GM21528 (cell line): ENCODE measurements at regions not wholly inside any gene's neighbourhood (a gene's known extent, or its start where the extent isn't known, plus 50 kb on each side); places are given as distances from the start of the nearest gene placed in this dataset.
"Not testable (repeated sequence)": the region's sequence is repeated elsewhere in the genome, so short reads cannot be mapped to it uniquely, and the experiment has no call there.

Experiments
- ATAC-seq: cut with Tn5 transposase; IDR thresholded peaks from one replicate; pipeline ENCODE4 v1.9.1; 2021; ENCODE audit warnings: mild to moderate bottlenecking, moderate library complexity; ENCODE audit not compliant: unreplicated experiment, low FRiP score

DNA sequence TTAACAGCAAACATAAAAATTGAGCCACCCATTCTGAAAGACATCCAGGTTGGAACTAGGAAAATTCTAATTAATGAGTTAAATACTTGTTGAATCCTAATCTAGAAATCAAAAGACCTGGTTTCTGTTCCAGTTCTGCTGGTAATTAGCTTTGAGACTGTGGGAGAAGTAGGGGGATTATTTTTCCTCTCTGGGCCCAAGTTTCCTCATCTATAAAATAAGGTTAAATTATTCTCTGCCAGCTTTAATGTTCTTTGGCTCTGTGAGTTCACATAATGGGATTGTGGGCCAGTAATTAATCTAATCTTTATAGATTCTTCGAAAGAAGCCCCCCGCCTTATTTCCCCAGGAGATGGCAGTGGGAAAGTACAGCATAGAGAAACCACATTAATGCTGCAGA lies 104.6 kb downstream of the ENC1 start:
- no peak for ATAC-seq

DNA sequence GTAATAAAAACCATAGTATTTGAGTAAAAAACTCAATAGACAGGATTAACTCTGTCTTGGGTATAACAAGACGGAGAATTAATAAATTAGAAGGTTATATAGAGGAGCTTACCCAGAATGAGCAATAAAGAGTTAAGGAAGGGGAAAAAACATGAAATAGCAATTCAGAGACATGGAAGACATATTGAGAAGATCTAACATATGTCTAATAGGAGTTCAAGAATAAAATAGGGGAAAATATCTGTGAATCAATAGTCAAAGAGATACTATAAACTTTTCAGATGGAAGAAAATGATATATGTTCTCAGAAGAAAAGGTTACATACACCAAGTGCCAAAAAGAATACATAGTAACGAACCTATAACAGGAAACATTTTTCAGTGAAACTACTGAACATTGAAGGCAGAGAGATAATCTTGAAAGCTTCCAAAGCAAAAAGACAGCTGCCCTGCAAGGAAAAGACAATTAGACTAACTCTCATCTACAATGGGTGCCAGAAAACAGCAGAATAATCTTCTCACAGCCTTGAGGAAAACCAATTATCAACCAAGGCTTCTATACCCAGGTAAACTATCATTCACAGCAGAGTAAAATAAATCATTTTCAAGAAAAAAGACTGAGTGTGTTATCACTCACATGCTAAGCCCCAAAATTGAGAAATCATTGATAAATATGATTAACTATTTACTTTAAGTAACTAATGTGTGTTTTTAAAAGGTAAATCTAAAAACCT lies 106.0 kb downstream of the ENC1 start:
- ATAC-seq: no peak

DNA sequence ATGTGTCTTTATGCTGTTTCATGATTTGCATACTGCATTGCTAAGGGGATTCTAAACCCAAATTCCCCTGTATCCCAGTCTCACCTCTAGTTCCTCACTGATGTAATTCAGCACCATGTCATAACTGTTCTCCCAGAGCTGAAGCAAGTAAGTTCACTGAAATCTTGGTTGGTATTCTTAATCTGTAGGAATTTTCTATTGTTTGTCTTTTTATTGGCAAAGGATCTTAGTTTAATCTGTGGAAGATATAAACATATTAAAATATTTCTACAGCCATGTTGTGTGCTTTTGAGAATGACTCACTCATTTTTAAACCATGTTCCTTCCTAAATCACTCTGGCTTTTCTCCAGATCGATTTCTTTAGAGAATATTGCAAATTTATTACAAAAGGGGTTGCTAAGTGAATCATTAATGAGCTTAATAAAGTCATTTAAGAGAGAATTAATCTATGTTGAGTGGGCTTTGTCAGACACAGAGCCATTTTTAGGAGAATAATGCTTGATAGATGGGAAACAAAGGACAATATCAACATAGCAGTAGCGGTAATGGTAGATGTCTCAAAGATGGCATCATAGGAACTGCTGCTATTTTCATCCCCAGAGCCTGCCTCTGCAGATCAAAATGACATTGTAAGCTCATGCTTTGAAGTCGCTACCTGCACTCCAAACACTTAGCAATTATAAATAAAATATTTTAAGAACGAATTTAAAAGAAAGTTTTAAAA lies 110.0 kb downstream of the ENC1 start:
- ATAC-seq: no peak

DNA sequence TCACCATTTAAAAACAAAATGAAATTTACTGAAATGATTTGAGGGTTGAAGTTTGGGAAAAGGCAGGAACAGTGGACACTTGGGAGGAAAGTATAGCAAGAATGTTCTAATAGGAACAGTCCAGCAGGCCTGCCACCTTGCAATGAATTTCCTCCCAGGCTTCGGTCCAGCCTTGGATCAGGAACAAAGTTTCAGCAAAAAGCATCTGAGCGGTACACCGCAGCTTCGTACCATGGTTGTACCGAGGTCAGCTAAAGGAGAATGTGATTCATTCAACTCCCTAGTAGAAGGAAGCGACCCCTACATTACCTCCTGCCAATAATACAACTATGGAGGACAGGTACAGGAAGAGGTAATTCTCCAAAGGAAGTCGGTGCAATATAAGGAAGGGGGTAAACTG lies 111.4 kb downstream of the ENC1 start:
- no peak for ATAC-seq

DNA sequence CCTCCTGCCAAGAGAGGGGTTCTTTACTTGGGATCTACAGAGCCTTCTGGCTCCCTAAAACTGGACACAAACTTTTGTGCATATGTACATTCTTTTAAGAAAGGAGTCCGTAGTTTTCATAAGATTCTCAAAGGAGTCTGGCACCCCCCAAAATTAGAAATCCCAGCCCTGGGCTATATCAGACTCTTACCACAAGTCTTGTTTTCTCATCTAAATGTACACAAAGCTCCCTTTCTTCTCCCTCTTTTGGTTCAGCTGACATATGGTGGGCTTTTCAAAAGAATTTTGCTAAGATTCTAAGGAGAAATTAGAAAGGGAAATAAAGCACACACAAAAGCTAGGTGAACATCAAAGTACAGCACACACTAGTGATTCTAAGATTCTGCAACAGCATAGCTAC lies 114.4 kb downstream of the ENC1 start:
- no peak for ATAC-seq

DNA sequence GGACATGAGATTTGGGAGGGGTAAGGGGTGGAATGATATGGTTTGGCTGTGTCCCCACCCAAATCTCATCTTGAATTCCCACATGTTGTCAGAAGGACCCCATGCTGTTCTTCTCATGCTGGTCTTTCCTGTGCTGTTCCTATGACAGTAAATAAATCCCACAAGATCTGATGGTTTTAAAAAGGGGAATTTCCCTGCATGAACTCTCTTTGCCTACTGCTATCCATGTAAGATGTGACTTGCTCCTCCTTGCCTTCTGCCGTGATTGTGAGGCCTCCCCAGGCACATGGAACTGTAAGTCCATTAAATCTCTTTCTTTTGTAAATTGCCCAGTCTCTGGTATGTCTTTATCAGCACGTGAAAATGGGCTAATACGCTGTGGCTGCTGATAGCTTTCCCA lies 115.8 kb downstream of the ENC1 start:
- not testable (repeated sequence) for ATAC-seq

DNA sequence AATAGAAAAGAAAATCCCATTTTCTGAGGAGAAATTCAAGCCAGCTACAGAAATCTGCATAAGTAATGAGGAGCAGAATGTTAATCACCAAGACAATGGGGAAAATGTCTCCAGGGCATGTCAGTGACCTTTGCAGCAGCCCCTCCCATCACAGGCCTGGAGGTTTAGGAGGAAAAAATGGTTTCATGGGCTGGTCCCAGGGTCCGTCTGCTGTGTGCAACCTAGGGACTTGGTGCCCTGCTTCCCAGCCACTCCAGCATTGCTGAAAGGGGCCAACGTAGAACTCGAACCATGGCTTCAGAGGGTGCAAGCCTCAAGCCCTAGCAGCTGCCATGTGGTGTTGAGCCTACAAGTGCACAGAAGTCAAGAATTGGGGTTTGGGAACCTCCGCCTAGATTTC lies 116.8 kb downstream of the ENC1 start:
- ATAC-seq: not testable (repeated sequence)

DNA sequence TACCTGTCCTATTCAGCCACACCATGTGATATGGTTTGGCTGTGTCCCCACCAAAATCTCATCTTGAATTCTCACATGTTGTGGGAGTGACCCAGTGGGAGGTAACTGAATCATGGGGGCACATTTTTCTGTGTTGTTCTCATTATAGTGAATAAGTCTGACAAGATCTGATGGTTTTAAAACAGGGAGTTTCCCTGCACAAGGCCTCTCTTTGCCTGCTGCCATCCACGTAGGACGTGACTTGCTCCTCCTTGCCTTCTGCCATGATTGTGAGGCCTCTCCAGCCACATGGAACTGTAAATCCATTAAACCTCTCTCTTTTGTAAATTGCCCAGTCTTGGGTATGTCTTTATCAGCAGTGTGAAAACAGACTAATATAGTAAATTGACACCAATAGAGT lies 117.7 kb downstream of the ENC1 start:
- ATAC-seq: not testable (repeated sequence)

DNA sequence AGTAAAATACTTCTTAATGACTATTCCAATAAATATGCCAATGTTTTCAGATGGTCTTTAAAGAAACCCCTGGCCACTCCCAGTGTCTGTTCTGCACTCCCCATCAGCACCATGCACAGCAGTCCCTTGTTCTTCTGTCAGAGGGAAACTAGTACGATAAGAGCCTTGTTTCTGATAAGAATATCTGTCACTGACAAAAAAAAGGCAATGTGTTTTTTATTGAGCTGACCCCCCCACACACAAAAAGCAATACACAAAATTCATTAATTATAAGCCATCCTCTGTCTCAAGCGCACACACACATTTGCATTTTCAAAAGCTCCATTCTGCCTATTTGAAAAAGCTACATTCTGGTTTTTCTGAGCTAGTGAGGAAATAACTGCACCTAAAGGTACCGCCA lies 119.1 kb downstream of the ENC1 start:
- no peak for ATAC-seq

DNA sequence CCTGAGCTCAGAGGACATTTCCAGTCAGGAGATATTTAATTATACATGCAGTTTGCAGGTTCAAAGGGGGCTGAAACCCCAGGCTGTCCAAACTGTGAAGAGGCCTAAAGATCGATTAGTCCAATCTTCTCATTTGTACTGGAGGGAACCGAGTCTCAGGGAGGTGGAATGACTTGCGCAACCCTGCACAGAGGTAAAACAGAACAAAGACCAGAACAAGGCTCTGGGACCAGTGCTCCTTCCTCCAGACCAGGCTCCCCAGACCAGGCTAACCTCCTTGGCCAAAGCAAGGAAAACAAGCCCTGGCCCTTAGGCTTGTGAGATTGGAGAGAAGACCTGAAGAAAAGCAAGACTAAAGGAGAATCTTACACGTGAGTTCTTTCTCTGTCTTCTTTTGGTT lies 120.8 kb downstream of the ENC1 start:
- ATAC-seq: no peak

DNA sequence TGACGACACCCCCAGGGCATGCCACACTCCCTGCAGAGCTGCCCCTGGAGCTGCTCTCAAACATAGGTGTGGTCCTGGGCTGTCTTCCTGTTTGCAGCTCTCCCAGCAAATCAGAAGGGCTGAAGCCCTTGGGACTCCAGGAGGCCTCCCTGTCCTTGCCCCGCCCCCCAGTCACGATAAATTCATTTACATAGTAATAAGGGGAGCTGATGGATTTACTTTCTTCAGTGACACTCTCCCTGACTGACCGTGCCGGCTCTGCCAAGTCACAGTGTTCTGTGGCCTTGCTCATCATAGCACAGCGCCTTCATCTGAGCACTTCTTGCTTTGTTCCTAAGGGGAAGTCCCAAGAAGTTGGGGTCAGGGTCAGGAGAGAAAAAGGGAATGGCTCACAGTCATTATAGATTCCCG lies 121.4 kb downstream of the ENC1 start:
- no peak for ATAC-seq

DNA sequence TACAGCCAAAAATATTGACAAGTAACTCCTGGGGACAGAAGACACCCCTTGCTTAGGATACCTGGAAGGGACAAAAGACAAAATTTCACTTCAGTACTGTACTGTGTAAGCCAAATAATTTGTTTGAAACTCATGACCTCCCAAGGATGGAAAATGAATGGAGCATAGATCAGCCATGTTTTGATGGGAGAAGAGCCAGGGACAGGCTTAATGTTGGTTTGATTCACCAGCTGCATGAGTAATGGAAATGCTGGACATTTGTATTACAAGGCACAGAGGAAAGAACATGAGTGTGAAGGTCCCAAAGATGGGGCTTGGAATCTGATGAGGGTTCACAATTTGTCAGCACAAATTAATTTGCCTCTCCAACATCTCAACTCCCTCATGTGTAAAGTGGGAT lies 122.8 kb downstream of the ENC1 start:
- no peak for ATAC-seq

DNA sequence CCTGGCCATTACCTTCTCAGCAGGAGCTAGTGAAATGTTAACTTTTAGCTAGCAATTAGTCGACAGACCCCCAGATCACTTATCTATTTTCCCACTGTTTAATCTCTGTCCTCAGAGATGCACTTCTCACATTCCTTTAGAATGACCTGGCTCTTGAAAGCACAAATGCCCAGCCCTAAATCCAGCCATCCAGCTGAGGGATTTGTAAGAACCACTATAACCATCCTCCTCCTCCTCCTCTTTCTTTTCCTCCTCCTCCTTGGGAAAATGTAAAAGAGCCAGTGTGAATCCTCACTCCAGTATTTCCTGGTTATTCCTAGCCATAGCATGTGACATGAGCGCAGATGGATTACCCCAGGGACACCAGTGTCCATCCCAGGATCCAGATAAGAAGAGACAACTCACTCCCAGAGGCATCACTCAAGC lies 124.3 kb downstream of the ENC1 start:
- no peak for ATAC-seq

DNA sequence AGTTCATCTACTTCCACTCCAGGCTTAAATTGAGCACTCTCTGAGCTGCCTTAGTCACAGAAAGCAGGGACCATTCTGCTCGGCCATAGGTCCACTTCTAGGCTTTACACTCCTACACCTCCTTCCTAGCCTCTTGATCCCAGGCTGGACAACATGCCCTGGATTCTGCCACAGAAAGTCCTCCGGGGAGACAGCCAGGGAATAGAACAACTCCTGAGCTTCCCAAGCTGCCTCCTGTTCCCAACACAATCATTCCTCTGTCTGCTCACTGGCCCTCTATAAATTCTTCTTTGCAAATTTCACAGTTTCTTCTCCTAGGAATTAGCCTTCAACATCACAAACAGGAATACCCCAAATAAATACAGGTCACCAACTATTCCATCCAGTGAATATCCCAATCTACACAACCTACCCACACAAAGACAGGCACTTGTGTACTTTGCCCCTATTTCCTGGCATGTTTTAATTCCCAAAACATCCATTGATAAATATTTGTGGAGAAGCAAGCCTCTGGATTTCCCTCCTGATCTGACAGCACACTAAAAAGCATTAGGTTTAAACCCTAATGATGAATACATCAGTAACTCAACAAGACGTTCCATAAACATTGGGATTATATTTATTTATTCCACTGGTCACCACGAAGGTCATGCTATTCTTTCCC lies 125.5 kb downstream of the ENC1 start:
- no peak for ATAC-seq

DNA sequence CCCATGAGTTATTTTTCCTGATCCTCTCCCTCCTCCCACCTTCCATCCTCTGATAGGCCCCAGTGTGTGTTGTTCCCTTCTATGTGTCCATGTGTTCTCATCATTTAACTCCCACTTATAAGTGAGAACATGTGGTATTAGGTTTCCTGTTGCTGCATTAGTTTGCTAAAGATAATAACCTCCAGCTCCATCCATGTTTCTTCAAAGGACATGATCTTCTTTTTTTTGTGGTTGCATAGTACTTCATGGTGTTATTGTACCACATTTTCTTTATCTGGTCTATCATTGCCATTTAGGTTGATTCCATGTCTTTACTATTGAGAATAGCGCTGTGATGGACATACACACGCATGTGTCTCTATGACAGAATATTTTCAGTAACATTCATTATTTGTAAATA lies 128.8 kb downstream of the ENC1 start:
- ATAC-seq: not testable (repeated sequence)

DNA sequence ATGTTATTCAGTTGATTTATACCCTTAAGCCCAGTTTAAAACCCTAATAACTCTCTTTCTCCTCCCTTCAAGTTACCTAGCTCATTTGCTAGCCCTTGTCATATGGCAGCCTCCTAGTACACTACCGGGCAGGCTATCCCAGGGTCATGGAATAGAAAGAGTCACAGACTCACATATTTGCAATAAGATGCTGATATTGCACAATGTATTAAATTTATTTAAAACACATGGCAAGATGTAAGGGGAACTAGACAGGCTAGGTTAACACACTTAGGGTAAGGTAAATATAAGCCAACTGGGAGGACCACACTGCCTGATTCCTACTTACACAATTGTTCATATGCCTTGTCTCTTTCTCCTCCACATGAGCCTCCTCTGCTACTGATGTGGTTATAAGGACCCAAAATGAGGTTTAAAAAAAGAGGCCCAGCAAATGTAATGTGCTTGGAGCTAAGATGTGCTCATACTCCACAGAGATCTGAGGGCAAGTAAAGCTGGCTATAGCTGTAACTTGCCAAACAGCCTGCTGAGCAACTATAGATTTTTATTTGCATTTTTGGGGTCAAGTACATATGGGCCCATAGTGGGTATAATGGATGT lies 130.0 kb downstream of the ENC1 start:
- no peak for ATAC-seq

DNA sequence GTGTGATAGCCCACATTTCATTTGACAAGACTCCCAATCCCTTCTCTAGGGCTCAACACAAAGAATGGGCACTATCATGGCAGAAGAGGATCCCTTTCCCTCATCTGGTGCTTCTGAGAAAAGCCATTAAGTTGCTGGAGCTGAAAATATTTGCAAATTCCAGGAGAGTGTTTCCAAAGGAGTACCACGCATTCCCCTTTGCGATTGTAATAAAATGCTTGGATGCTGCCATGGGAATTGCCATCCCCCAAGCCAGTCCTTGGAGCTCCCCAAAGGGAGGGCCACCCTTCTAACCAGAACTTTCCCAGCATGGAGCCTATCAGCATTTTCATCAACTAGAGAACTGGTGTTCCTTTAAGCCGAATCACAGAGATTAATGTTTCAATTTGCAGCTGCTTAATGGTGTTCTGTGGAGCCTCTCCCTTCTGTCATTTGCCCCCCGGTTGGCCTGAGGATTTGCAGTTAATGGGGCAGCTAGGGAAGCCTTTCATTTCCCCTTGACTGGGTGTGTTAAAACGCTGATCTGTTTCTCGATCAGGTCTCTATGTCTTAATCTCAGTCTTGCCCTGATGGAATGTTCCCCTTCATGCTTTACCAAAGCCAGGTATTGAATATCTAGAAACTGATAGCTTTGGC lies 133.0 kb downstream of the ENC1 start:
- ATAC-seq: no peak

DNA sequence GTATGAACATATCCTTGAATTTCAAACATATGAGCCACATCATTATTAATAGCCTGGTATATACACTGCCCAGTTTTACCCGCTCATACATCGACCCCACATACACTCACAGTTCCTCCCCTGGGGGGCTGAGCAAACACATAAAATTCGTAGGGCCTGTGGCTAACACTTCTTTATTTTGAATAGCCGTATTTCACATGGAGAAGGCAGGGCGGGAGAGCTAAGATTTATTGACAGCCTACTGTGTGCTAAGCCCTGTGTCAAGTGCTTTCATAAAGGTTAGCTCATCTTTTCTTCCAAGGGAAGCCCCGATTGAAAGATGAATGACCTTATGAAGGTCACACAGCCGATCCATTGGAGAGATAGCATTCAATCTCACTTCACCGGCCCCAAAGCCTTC lies 134.4 kb downstream of the ENC1 start:
- no peak for ATAC-seq

DNA sequence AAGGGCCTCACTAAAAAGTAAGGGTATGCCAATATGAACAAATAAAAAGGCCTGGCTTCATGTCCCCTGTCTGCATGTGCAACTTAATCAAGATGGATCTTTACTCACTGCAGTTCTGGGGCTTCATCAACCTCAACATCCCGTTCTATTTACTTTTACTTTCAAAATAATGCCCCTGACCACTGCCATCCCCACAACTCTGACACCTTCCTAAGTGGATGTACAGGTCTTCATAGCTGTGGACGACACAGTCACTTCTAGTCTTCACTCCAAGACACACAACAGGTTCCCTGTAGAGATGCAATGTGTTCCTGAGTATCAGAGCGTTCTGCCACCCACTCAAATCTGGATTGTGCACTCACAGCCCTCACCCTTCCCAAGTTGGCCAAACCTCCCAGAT lies 136.1 kb downstream of the ENC1 start:
- ATAC-seq: no peak

DNA sequence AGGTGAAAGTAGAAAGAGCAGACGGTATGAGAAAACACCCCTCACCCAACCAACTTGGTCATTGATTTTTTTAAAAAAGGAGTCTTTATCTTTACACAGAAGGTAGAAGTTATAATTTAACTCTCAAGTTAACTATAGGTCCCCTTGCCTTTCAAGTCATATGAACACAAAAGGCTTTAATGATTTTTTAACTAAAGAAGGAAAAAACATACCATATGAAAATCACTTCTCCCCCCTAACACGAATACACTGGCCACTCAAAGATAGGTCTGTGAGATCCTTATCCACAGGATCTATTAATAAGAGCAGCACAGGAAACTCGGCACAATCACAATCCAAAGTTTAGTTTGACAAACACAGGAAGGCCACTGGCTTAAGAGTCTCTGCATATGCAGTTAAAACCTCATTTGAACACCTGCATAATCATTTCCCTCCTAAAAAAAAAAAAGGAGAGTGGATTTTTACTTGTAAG lies 138.0 kb downstream of the ENC1 start:
- ATAC-seq: no peak
